GM19467 (cell line): ENCODE measurements at regions not wholly inside any gene's neighbourhood (a gene's known extent, or its start where the extent isn't known, plus 50 kb on each side); places are given as distances from the start of the nearest gene placed in this dataset.
"Not testable (repeated sequence)": the region's sequence is repeated elsewhere in the genome, so short reads cannot be mapped to it uniquely, and the experiment has no call there.

Experiments used
- ATAC-seq: cut with Tn5 transposase; IDR thresholded peaks from one replicate; pipeline ENCODE4 v1.9.1; 2021; ENCODE audit warnings: mild to moderate bottlenecking, moderate library complexity; ENCODE audit not compliant: unreplicated experiment

GRCh38 chr7:126178865-126179264 is 1073.9 kb downstream of the GRM8 start:
- ATAC-seq: no peak

- ATAC-seq: no peak
Measured at GRCh38 chr7:126177782-126178181, 1075.0 kb downstream of the GRM8 start.

- ATAC-seq: no peak
Measured at GRCh38 chr7:126166645-126167044, 1086.1 kb downstream of the GRM8 start.

GRCh38 chr7:126163647-126164046 is 1089.1 kb downstream of the GRM8 start:
- ATAC-seq: no peak

- ATAC-seq: no peak
Measured at GRCh38 chr7:126157391-126157790, 1095.3 kb downstream of the GRM8 start.

- ATAC-seq: no peak
Measured at GRCh38 chr7:126150278-126150958, 1102.3 kb downstream of the GRM8 start.

- ATAC-seq: no peak
Measured at GRCh38 chr7:126140858-126141466, 1111.8 kb downstream of the GRM8 start.

- ATAC-seq: no peak
Measured at GRCh38 chr7:126119981-126120380, 1132.8 kb downstream of the GRM8 start.

- ATAC-seq: no peak
Measured at GRCh38 chr7:126103582-126103981, 1149.2 kb downstream of the GRM8 start.

GRCh38 chr7:126083014-126083413 is 1153.4 kb upstream of the POT1 start:
- ATAC-seq: no peak

- no peak for ATAC-seq
Measured at GRCh38 chr7:126079581-126079980, 1150.0 kb upstream of the POT1 start.

DNA sequence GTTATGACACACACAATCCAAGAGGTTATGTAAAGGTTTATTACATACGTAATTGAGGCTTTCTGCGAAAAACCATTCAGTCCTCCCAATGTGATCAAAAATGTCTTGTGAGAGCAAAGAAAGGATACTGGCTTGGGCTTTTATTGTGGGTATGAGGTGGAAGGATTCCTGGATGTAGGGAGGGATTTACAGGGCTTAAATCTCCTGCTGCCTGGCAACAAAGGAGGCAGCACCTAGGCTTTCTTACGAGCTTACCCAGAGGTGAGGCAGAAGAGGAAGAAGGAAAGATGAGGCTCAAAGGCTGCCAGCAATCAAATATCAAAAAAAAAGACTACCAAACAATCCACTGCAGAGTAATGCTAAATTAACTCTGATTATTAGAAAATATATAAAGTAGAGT is 1149.5 kb upstream of the POT1 start:
- ATAC-seq: no peak

- no peak for ATAC-seq
Measured at GRCh38 chr7:126065766-126066165, 1136.1 kb upstream of the POT1 start.

DNA sequence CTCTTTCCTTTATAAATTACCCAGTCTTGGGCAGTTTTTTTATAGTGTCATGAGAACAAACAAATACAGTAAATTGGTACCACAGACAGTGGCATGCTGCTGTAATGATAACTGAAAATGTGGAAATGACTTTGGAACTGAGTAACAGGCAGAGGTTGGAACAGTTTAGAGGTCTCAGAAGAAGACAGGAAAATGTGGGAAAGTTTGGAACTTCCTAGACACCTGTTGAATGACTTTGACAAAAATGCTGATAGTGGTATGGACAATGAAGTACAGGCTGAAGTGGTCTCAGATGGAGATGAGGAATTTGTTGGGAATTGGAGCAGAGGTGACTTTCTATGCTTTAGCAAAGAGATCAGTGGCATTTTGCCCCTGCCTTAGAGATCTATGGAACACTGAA is 1128.4 kb upstream of the POT1 start:
- ATAC-seq: no peak

DNA sequence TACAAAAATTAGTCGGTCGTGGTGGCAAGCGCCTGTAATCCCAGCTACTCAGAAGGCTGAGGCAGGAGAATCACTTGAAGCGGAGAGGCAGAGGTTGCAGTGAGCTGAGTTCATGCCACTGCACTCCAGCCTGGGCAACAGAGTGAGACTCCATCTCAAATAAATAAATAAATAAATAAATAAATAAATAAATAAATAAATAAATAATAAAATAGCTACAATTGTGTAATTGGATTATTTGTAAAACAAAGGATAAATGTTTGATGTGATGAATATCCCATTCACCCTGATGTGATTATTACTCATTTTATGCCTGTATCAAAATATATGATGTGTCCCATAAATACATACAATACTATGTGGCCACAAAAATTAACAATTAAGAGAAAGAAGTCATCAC is 1127.0 kb upstream of the POT1 start:
- ATAC-seq: not testable (repeated sequence)

DNA sequence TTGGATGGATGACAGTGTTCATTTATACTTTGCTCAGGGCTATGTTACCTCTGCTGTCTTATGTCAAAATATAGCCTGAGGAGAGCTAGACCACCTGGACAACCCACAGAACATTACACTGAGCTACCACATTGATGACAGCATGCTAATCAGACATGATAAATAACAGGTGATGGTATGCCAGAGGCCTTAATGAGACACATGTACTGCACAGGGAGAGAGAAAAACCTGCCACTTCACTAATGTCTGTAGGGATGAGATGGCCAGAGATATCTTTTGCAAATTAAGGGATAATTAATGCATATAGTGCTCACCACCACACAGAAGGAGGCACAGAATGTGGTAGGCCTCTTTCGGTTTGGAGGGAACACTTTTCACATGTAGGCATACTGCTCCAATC is 1122.6 kb upstream of the POT1 start:
- no peak for ATAC-seq

DNA sequence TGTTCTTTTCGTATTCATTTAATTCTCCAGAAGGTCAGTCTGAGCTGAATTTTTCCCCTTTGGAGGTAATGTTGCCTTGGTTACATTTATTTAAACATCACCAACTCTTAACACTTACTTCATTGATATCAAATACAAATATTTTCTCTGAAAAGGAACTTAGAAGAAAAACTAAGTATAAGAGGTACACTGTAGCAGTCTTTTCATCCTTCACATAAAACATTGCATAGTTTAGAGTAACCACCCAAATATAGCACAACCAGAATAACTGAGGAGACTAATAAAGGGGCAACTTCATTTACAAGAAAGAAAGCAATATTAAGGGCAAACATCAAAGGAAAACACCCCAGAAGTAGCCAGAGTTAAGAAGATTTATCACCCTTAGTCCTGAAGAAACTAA is 1115.0 kb upstream of the POT1 start:
- no peak for ATAC-seq

- ATAC-seq: no peak
Measured at GRCh38 chr7:126041472-126041871, 1111.8 kb upstream of the POT1 start.

DNA sequence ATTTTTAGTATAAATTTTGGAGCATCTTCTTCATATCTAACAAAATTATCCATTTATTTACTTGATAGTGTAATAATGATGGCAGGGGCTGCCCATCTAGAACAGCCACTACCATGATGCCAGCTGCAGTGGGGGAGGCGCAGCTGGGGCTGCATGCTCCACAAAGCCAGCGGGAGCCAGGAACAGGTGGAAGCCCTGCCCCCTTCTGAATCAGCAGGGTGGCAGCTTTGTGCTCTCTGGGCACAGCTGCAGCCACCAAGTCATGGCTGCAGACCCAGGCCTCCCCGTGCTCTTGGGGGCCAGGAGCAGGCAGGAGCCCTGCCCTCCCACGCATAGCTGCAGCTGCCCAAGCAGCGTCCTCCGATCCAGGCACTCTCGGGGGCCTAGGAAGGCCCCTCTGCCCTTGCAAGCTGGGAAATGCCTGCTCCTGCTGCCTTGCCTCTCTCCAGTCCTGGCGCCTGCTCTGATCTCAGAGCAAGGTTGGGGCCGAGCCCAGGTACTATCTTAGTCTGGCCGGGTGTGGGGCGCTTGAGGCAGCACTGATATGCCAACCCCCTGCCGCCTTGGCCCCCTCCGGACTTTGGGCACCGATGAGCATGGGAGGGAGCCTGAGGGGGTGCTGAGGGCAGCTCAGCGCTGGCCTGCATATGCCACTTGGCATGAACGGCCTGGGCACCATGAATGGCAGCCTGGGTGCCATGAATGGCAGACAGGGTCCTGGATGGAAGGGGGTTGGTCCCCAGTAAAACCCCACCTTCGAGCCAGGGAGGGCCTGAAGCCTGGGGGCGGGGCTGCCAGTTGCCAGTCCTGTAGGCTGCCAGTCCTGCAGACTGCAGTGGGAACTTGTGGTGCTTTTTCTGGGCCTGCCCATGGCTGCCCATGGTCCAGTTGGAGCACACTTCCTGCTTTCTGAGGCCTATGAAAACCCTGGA is 1110.8 kb upstream of the POT1 start:
- no peak for ATAC-seq

DNA sequence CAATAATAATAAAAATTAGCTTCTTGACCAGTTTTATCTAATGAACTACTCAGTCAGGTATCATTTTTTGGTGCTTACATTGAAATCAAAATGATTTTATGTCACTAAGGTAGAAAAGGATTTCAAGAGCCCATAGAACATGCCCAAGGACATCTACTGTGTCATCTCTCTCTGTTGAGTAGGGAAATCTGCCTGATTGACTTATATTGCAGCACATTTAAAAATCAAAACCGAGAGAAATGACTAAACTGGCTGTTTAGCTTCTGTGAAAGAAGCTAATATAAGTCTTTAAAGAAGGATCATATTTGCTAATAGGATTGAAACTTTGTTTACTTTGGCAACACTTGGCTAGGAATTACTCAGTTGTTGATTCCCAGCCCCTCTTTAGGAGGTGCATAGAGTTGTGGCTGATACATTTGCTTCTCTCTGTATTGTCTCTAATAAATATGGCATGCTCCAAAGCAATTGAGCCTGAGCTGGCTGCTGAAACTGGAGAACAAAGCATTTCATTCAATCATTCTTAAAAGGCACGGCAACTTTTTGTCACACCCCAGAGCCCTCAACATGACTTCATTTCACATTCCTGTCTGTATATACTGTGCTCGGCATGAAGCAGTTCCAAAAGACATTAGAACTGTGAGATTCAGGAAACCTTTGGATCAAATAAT is 1096.9 kb upstream of the POT1 start:
- no peak for ATAC-seq

GRCh38 chr7:126022452-126022851 is 1092.8 kb upstream of the POT1 start:
- no peak for ATAC-seq
